H1 (cell line): ENCODE measurements at regions not wholly inside any gene's neighbourhood (a gene's known extent, or its start where the extent isn't known, plus 50 kb on each side); places are given as distances from the start of the nearest gene placed in this dataset.
A peak's percentile ranks its signal among the peaks of the same experiment; 100 is the strongest.

Experiments used
- CTCF ChIA-PET: fragments of 300-600 bp; sonication (Branson Sonifier 250); formaldehyde crosslinking; loops from one replicate; lab custom pipeline; 2021; ENCODE audit not compliant: partially characterized antibody; lab: Charles Lee
- POLR2A ChIA-PET: fragments of 300-600 bp; sonication (Branson Sonifier 250); formaldehyde crosslinking; loops from one replicate; lab custom pipeline; 2021; ENCODE audit warnings: inconsistent platforms; ENCODE audit not compliant: partially characterized antibody; lab: Charles Lee
- DNase-seq, 2 experiments: peaks; one replicate each; pipeline versions ENCODE4 v3.0.0 to v3.0.0-alpha.2; 2010 to 2022; ENCODE audit warnings: low spot score in 2 of 2, low read depth in 1 of 2, mixed read lengths in 1 of 2
- FAIRE-seq: peaks from 2 replicates; lab custom pipeline; 2011; peaks lifted over from hg19 to GRCh38; lab: Jason Lieb, UNC
- H2AFZ ChIP-seq: 2 replicates; pipeline ENCODE4 v1.8.1; 2012; ENCODE audit warnings: low read length, inconsistent platforms
- H2AK5ac ChIP-seq: 2 replicates; pipeline ENCODE4 v1.6.1; 2013; ENCODE audit warnings: low read depth, low read length
- H2BK120ac ChIP-seq: replicated peaks from 2 replicates; pipeline ENCODE3; 2013; ENCODE audit warnings: low read depth, low read length, inconsistent platforms
- H2BK12ac ChIP-seq: 2 replicates; pipeline ENCODE4 v1.6.1; 2013; ENCODE audit warnings: low read depth, low read length
- H2BK15ac ChIP-seq: 2 replicates; pipeline ENCODE4 v1.6.1; 2013; ENCODE audit warnings: low read length
- H2BK20ac ChIP-seq: 2 replicates; pipeline ENCODE4 v1.6.1; 2013; ENCODE audit warnings: low read length
- H2BK5ac ChIP-seq: 2 replicates; pipeline ENCODE4 v1.6.1; 2013; ENCODE audit warnings: low read depth, low read length
- H3K14ac ChIP-seq: 2 replicates; pipeline ENCODE4 v1.6.1; 2013; ENCODE audit warnings: inconsistent platforms; ENCODE audit not compliant: insufficient read length
- H3K18ac ChIP-seq: 2 replicates; pipeline ENCODE4 v1.6.1; 2013; ENCODE audit warnings: low read length; ENCODE audit errors: extremely low read depth
- H3K23ac ChIP-seq: 2 replicates; pipeline ENCODE4 v1.6.1; 2013; ENCODE audit warnings: inconsistent platforms; ENCODE audit not compliant: insufficient read length
- H3K23me2 ChIP-seq: 2 replicates; pipeline ENCODE4 v1.6.1; 2013; ENCODE audit warnings: low read depth, low read length
- H3K27ac ChIP-seq: 2 replicates; pipeline ENCODE4 v1.6.1; 2011; ENCODE audit warnings: low read depth, low read length, inconsistent platforms
- H3K27me3 ChIP-seq, 4 experiments: replicated peaks in 1 of 4; 1 replicate in 1 of 4; 2 replicates in 3 of 4; pipeline versions ENCODE4 v1.6.1 to v1.8.1; 2011 to 2013; ENCODE audit warnings: low read length in 3 of 4, mild to moderate bottlenecking in 3 of 4, inconsistent platforms in 2 of 4, mixed read lengths in 2 of 4, moderate library complexity in 1 of 4; ENCODE audit not compliant: control insufficient read depth in 3 of 4, insufficient read depth in 3 of 4; ENCODE audit errors: extremely low read depth in 1 of 4
- H3K36me3 ChIP-seq, 4 experiments: 2 replicates each; pipeline versions ENCODE4 v1.6.1 to v1.8.1; 2011 to 2013; ENCODE audit warnings: mild to moderate bottlenecking in 4 of 4, low read length in 3 of 4, moderate library complexity in 2 of 4, control low read depth in 1 of 4, inconsistent platforms in 1 of 4; ENCODE audit not compliant: insufficient read depth in 4 of 4, control insufficient read depth in 2 of 4
- H3K4ac ChIP-seq: replicated peaks from 2 replicates; pipeline ENCODE3; 2013; ENCODE audit warnings: low read length, low read depth, mixed read lengths, inconsistent platforms; ENCODE audit not compliant: insufficient read length
- H3K4me1 ChIP-seq, 4 experiments: replicated peaks in 1 of 4; 1 replicate in 1 of 4; 2 replicates in 3 of 4; pipeline versions ENCODE4 v1.6.1 to v1.8.1; 2011 to 2013; ENCODE audit warnings: low read length in 3 of 4, inconsistent platforms in 2 of 4, mixed read lengths in 1 of 4; ENCODE audit not compliant: insufficient read depth in 4 of 4, control insufficient read depth in 3 of 4
- H3K4me2 ChIP-seq, 2 experiments: 2 replicates each; pipeline versions ENCODE4 v1.6.1 to v1.8.1; 2011 to 2013; ENCODE audit warnings: low read depth in 2 of 2, low read length in 2 of 2, control low read depth in 1 of 2, inconsistent platforms in 1 of 2, mild to moderate bottlenecking in 1 of 2; ENCODE audit not compliant: insufficient read depth in 1 of 2
- H3K4me3 ChIP-seq, 4 experiments: fragments of 200-600, 300-600 bp in 1 of 4; sonication (generic), shearing (Covaris generic), sonication (Bioruptor Twin) in 1 of 4; 2 replicates each; pipeline versions ENCODE4 v1.5.1 to v1.8.1; 2011 to 2016; ENCODE audit warnings: low read length in 4 of 4, low read depth in 3 of 4, control low read depth in 2 of 4, inconsistent platforms in 2 of 4, mild to moderate bottlenecking in 2 of 4, mixed read lengths in 1 of 4, moderate library complexity in 1 of 4; ENCODE audit not compliant: insufficient read depth in 2 of 4; ENCODE audit errors: extremely low read depth in 1 of 4
- H3K56ac ChIP-seq: replicated peaks from 2 replicates; pipeline ENCODE3; 2013; ENCODE audit warnings: low read depth, mild to moderate bottlenecking, mixed read lengths, low read length, inconsistent platforms; ENCODE audit not compliant: insufficient read length
- H3K79me1 ChIP-seq: 2 replicates; pipeline ENCODE4 v1.6.1; 2013; ENCODE audit warnings: low read depth, low read length, control low read depth
- H3K79me2 ChIP-seq, 2 experiments: 2 replicates each; pipeline versions ENCODE4 v1.6.1 to v1.8.1; 2012 to 2013; ENCODE audit warnings: low read length in 2 of 2, mild to moderate bottlenecking in 2 of 2, inconsistent platforms in 1 of 2; ENCODE audit not compliant: insufficient read depth in 2 of 2, control insufficient read depth in 1 of 2
- H3K9ac ChIP-seq, 4 experiments: replicated peaks in 1 of 4; 1 replicate in 1 of 4; 2 replicates in 3 of 4; pipeline versions ENCODE4 v1.6.1 to v1.8.1; 2011 to 2013; ENCODE audit warnings: low read depth in 3 of 4, low read length in 3 of 4, control low read depth in 2 of 4, mild to moderate bottlenecking in 2 of 4, moderate library complexity in 2 of 4, inconsistent platforms in 1 of 4; ENCODE audit errors: extremely low read depth in 1 of 4
- H3K9me3 ChIP-seq, 2 experiments: 2 replicates each; pipeline versions ENCODE4 v1.6.1 to v1.8.1; 2012 to 2013; ENCODE audit warnings: mild to moderate bottlenecking in 2 of 2, moderate library complexity in 2 of 2, control low read depth in 1 of 2, inconsistent platforms in 1 of 2, low read depth in 1 of 2, low read length in 1 of 2, mixed read lengths in 1 of 2; ENCODE audit not compliant: insufficient read depth in 2 of 2
- H4K20me1 ChIP-seq, 2 experiments: replicated peaks in 1 of 2; 2 replicates each; pipeline versions ENCODE3 to v1.8.1; 2011 to 2013; ENCODE audit warnings: inconsistent platforms in 2 of 2, low read length in 2 of 2, mild to moderate bottlenecking in 1 of 2; ENCODE audit not compliant: insufficient read depth in 2 of 2, control insufficient read depth in 1 of 2
- H4K5ac ChIP-seq: 2 replicates; pipeline ENCODE4 v1.6.1; 2013; ENCODE audit warnings: low read length, low read depth, mixed read lengths, inconsistent platforms; ENCODE audit not compliant: insufficient read length
- H4K8ac ChIP-seq: 2 replicates; pipeline ENCODE4 v1.8.0; 2013; ENCODE audit warnings: mild to moderate bottlenecking, moderate library complexity, low read length, inconsistent platforms; ENCODE audit not compliant: insufficient read depth; ENCODE audit errors: extremely low read depth
- H4K91ac ChIP-seq: replicated peaks from 2 replicates; pipeline ENCODE3; 2013; ENCODE audit warnings: low read length, mixed read lengths, inconsistent platforms; ENCODE audit not compliant: insufficient read length
- ASH2L ChIP-seq: fragments of 200-600, 300-600 bp; sonication (generic); IDR thresholded peaks from one replicate; pipeline ENCODE4 v1.7.1; 2017; ENCODE audit warnings: low read length
- BRCA1 ChIP-seq: IDR thresholded peaks from 2 replicates; pipeline ENCODE4 v1.6.1; 2012; ENCODE audit warnings: low read depth, low read length, improper control_type of control experiment
- RAD21 ChIP-seq, 2 experiments: IDR thresholded peaks in 1 of 2; conservative IDR thresholded peaks in 1 of 2; 2 replicates each; pipeline ENCODE4 v1.6.1; 2011; ENCODE audit warnings: low read depth in 2 of 2, low read length in 2 of 2, improper control_type of control experiment in 1 of 2, inconsistent platforms in 1 of 2, mild to moderate bottlenecking in 1 of 2, moderate library complexity in 1 of 2
- SAP30 ChIP-seq: fragments of 300-600 bp; sonication (generic); IDR thresholded peaks from 2 replicates; pipeline ENCODE4 v1.7.1; 2012; ENCODE audit warnings: low read length, moderate library complexity, mild to moderate bottlenecking, inconsistent platforms; ENCODE audit not compliant: insufficient read depth, insufficient replicate concordance
- TAF1 ChIP-seq: IDR thresholded peaks from 2 replicates; pipeline ENCODE4 v1.6.1; 2011; ENCODE audit warnings: mild to moderate bottlenecking, low read depth, low read length
- WGBS, 2 experiments: shearing (Covaris generic) in 1 of 2; methylation state at CpG; one replicate each; pipeline versions ENCODE4 v1.1.6 to v1.1.7; 2013 to 2015; ENCODE audit warnings: low lambda C conversion rate in 2 of 2, mixed read lengths in 2 of 2, inconsistent platforms in 1 of 2, low coverage in 1 of 2, missing lambda C conversion rate in 1 of 2; ENCODE audit not compliant: insufficient replicate concordance in 2 of 2, insufficient coverage in 1 of 2, insufficient read length in 1 of 2; ENCODE audit errors: extremely low coverage in 1 of 2, missing lambda C conversion rate in 1 of 2; 5-methylcytosine and 5-hydroxymethylcytosine counted together

DNA sequence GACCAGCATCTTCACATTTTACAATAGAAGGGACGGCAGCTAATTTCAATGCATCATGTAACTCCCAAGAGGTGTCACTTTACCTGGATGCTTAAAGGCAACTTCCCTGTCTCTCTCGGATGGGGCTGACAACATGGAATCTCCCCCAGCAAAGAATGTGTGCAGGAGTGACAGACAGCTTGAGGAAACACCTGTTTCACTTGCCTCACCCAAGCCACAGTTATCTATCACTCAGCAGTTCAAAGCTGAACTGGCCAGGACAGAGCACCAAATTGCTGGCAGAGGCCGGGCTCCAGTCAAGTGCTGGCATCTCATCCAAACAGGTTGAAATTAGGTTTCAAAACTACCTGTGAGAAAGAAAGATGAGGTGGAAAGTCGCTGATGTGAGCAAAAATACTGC lies 538.0 kb upstream of the PLXNA2 start:
- H2BK15ac ChIP-seq = no peak overlapping the region
- no peaks in the 10 kb centered on the region for H3K27me3 ChIP-seq
- CTCF ChIA-PET = interaction anchor here (1.1 to 1.7 kb wide), 2 partner anchors 13 to 129 kb away, joined by 3 read pairs; no protein-coding TSS in a partner anchor
- no peaks in the 10 kb centered on the region for H3K36me3 ChIP-seq
- no peak overlapping the region for H4K5ac ChIP-seq
- no peaks in the 10 kb centered on the region for H3K9me3 ChIP-seq
- POLR2A ChIA-PET = no interaction called here
- H3K79me2 ChIP-seq = no peaks in the 10 kb centered on the region
- H3K27ac ChIP-seq = no peak overlapping the region
- H3K14ac ChIP-seq = no peak overlapping the region
- TF ChIP-seq BRCA1 (no peak), SAP30 (no peak), ASH2L (peak; percentile 6), RAD21 (IDR thresholded peaks at IDR 0.05 in 1 of 2, conservative IDR thresholded peaks at IDR 0.05 in 1 of 2; ENCODE audit: low read depth in 2 of 2, low read length in 2 of 2) (no peak), TAF1 (no peak)
- TF ChIP-seq, all 59 proteins: peak for 1
- Histone ChIP-seq H3K56ac (no peak overlapping the region), H3K18ac (no peak overlapping the region; the same call in 1 of the 2 replicates), H2AFZ (no peak overlapping the region), H3K23me2 (no peaks in the 10 kb centered on the region), H2BK120ac (peak overlapping the region; percentile 85), H3K9ac (no peak overlapping the region), H3K79me1 (no peaks in the 10 kb centered on the region), H3K23ac (no peak overlapping the region), H2AK5ac (peak overlapping the region; percentile 43; the same call in 1 of the 2 replicates), H2BK12ac (no peak overlapping the region), H4K91ac (peak overlapping the region; percentile 82), H3K4me1 (peaks cover 10 to 28% (median 15%) of the 10 kb centered on the region in 4 experiments), H3K4me3 (peak overlapping the region in 1 of 4 experiments; percentile 31; a peak in 1 of 8 replicates), H2BK5ac (peak overlapping the region; percentile 77; the same call in 1 of the 2 replicates), H3K4me2 (peak overlapping the region; percentile 35 to 55; a peak in 3 of 4 replicates), H4K8ac (no peak overlapping the region), H4K20me1 (no peaks in the 10 kb centered on the region), H3K4ac (peak overlapping the region; percentile 58), H2BK20ac (peak overlapping the region; percentile 64)
- no peak for FAIRE-seq
- WGBS, 2 experiments = 75% methylated on average over 4 of the region's 4 CpGs; no CpG with 5 or more reads in 1 of the 2 experiments
- DNase-seq = no peak
